Transverse colon (tissue), 4 donors: ENCODE measurements at regions not wholly inside any gene's neighbourhood (a gene's known extent, or its start where the extent isn't known, plus 50 kb on each side); places are given as distances from the start of the nearest gene placed in this dataset.

Experiments
- DNase-seq: peaks from one replicate; pipeline ENCODE4 v3.0.0-alpha.2; 2019
- H3K27ac ChIP-seq, 4 donors: fragments of 200-600 bp; sonication (generic); 2 replicates each; pipeline ENCODE4 v1.5.1; 2016 to 2018; ENCODE audit warnings: inconsistent platforms in 4 of 4
- H3K27me3 ChIP-seq: fragments of 200-600 bp; sonication (generic); 2 replicates; pipeline ENCODE4 v1.5.1; 2017; ENCODE audit warnings: inconsistent platforms
- H3K36me3 ChIP-seq, 4 donors: fragments of 200-600 bp; sonication (generic); 2 replicates each; pipeline ENCODE4 v1.5.1; 2017 to 2019; ENCODE audit warnings: inconsistent platforms in 4 of 4
- H3K4me1 ChIP-seq, 4 donors: fragments of 200-600 bp; sonication (generic); 2 replicates each; pipeline ENCODE4 v1.5.1; 2017 to 2020; ENCODE audit warnings: inconsistent platforms in 4 of 4
- H3K4me3 ChIP-seq, 4 donors: fragments of 200-600 bp; sonication (generic); 1 replicate in 1 of 4; 2 replicates in 3 of 4; pipeline versions ENCODE4 v1.5.1 to v1.6.1; 2017 to 2019; ENCODE audit warnings: inconsistent platforms in 4 of 4
- H3K9me3 ChIP-seq, 2 donors: fragments of 200-600 bp; sonication (generic); 2 replicates each; pipeline ENCODE4 v1.5.1; 2017 to 2019; ENCODE audit warnings: inconsistent platforms in 2 of 2
- EP300 ChIP-seq: sonication (generic); formaldehyde crosslinking; IDR thresholded peaks from one replicate; pipeline ENCODE4 v1.6.1; 2017; ENCODE audit warnings: antibody characterized with exemption, low read depth
- POLR2A ChIP-seq: fragments of 450-650 bp; IDR thresholded peaks from one replicate; pipeline ENCODE4 v1.6.1; 2016; ENCODE audit warnings: antibody characterized with exemption, mild to moderate bottlenecking, moderate library complexity
- POLR2AphosphoS5 ChIP-seq, 3 donors: sonication (generic); formaldehyde crosslinking; IDR thresholded peaks; one replicate each; pipeline ENCODE4 v1.6.1; 2016; ENCODE audit warnings: antibody characterized with exemption in 3 of 3
- WGBS, 2 donors: methylation state at CpG; one replicate each; pipeline ENCODE4 v1.1.5; 2018; ENCODE audit warnings: low coverage in 1 of 2; 5-methylcytosine and 5-hydroxymethylcytosine counted together
- in situ Hi-C, 4 donors: fragments of 200-750 bp; cut with MboI; loops; one replicate each; pipeline versions ENCODE4 v1.15.0 to v1.15.1; 2017; ENCODE audit warnings: low sequenced_read_pairs in 3 of 4, low pct_ligation_motif_present in 1 of 4, low pct_unique_long_range_greater_than_20kb in 1 of 4
- intact Hi-C: fragments of 100-400 bp; cut with DNase I; formaldehyde crosslinking; loops from one replicate; pipeline ENCODE4 v1.15.1; 2023; ENCODE audit warnings: low total_unique reads
- TF ChIP-seq, protein P1 (sequence below), 5 experiments: fragments of 200-600 bp in 3 of 5; fragments of 450-650 bp in 2 of 5; sonication (generic) in 3 of 5; IDR thresholded peaks; 1 replicate in 2 of 5; 2 replicates in 3 of 5; pipeline ENCODE4 v1.5.1; 2016 to 2017; ENCODE audit warnings: antibody characterized with exemption in 5 of 5, inconsistent platforms in 3 of 5, mild to moderate bottlenecking in 2 of 5, moderate library complexity in 1 of 5

DNA sequence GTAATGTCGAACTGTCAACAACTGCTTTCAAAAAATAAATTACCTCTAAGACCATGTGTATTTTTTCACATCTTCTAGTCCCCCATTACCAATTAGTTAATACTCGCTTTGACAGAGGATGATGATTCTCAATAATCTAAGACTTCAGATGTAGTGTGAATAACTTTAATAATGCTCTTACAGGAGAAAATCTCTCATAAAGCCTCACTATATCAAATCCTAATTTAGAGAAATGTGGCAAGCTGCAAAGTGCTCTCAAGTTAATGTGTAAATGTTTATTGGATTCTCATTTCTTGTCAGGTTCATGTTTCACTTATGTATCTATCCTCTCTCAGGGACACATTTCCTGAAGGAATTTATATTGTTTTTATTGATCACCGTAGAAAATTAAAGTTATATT, 223.9 kb downstream of the CDH7 start:
- WGBS, 2 donors, result 68 to 69% methylated on average over 3 of the region's 3 CpGs
- DNase-seq, result no peak
- Histone ChIP-seq H3K9me3 (no peaks in the 10 kb centered on the region), H3K36me3 (no peaks in the 10 kb centered on the region), H3K4me1 (no peaks in the 10 kb centered on the region), H3K27ac (no peak overlapping the region), H3K27me3 (no peaks in the 10 kb centered on the region), H3K4me3 (no peak overlapping the region)
- in situ Hi-C loops (no loop called here), intact Hi-C loops (no loop called here)
- TF ChIP-seq EP300 (no peak), POLR2A (no peak), POLR2AphosphoS5 (IDR thresholded peaks at IDR 0.05) (no peak)
- TF ChIP-seq, protein P1, sequence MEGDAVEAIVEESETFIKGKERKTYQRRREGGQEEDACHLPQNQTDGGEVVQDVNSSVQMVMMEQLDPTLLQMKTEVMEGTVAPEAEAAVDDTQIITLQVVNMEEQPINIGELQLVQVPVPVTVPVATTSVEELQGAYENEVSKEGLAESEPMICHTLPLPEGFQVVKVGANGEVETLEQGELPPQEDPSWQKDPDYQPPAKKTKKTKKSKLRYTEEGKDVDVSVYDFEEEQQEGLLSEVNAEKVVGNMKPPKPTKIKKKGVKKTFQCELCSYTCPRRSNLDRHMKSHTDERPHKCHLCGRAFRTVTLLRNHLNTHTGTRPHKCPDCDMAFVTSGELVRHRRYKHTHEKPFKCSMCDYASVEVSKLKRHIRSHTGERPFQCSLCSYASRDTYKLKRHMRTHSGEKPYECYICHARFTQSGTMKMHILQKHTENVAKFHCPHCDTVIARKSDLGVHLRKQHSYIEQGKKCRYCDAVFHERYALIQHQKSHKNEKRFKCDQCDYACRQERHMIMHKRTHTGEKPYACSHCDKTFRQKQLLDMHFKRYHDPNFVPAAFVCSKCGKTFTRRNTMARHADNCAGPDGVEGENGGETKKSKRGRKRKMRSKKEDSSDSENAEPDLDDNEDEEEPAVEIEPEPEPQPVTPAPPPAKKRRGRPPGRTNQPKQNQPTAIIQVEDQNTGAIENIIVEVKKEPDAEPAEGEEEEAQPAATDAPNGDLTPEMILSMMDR (IDR thresholded peaks at IDR 0.05), result no peak

DNA sequence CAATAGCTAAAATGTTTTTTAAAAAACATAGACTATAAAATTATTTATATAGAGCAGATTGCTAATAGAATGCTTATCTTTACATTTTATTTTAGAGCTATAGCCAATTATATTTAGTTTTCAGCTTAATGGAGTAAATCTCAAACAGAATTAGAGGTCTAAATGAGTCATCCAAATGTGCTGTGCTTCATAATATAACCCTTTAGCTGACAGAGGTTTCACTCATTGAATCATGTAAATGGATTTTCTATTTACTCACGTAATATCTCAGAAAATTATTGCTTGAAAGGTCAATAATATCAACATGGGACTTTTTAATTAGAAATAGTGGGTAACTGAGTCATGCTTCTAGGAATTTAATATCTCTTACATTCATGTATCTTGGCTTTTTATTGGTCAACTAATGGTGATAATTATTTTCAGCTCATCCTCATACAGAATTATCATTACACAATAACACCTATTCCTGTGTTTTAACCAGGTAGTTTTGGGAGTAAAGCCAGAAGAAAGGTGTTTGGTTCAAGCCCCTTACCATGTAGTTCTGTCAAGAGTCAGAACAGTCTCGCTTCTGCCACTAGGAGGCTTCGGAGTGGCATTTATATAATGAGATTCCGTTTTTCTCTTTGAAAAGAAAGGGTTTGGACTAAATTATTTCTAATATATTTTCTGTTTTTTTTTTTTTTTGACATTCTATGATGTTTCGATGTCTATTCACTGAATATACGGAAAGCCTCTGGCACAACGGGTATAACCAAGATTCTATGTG, 217.6 kb downstream of the CDH7 start:
- Histone ChIP-seq H3K4me3 (no peak overlapping the region), H3K27ac (no peak overlapping the region), H3K36me3 (no peaks in the 10 kb centered on the region), H3K27me3 (no peaks in the 10 kb centered on the region), H3K9me3 (no peaks in the 10 kb centered on the region), H3K4me1 (no peaks in the 10 kb centered on the region)
- DNase-seq, result no peak
- intact Hi-C loops, result no loop called here
- in situ Hi-C loops, result no loop called here
- 73 to 74% methylated on average over 7 of the region's 7 CpGs for WGBS, 2 donors
- TF ChIP-seq POLR2A (no peak), POLR2AphosphoS5 (IDR thresholded peaks at IDR 0.05) (no peak), EP300 (no peak)
- TF ChIP-seq, protein P1 (IDR thresholded peaks at IDR 0.05), result peak in 1 of 5 experiments; percentile 6

DNA sequence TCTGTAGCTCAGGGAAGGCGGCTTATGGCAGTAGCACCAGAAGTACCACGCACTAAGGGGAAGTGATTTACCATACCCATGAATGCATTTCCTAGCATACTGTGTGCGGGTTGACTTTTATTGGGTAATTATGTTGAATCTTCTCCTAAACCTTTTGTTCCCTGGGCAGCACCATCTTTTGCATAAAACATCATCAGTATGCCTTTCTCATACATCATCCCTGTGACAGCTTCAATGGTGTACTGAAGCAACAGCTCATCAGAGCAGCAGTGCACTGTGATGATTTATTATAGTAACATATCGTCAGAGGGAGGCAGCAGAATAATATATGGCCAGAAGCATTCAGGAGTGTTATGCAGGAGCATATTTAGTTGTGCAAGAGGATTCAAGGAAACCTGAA, 204.9 kb downstream of the CDH7 start:
- Histone ChIP-seq H3K27me3 (no peaks in the 10 kb centered on the region), H3K27ac (no peak overlapping the region), H3K9me3 (no peaks in the 10 kb centered on the region), H3K4me1 (no peaks in the 10 kb centered on the region), H3K4me3 (no peak overlapping the region), H3K36me3 (no peaks in the 10 kb centered on the region)
- TF ChIP-seq POLR2A (no peak), EP300 (no peak), POLR2AphosphoS5 (IDR thresholded peaks at IDR 0.05) (no peak)
- TF ChIP-seq, protein P1 (IDR thresholded peaks at IDR 0.05), result no peak
- WGBS, 2 donors, result 10 to 50% methylated on average over 2 to 4 of the region's 4 CpGs
- intact Hi-C loops (no loop called here), in situ Hi-C loops (no loop called here)
- no peak for DNase-seq

DNA sequence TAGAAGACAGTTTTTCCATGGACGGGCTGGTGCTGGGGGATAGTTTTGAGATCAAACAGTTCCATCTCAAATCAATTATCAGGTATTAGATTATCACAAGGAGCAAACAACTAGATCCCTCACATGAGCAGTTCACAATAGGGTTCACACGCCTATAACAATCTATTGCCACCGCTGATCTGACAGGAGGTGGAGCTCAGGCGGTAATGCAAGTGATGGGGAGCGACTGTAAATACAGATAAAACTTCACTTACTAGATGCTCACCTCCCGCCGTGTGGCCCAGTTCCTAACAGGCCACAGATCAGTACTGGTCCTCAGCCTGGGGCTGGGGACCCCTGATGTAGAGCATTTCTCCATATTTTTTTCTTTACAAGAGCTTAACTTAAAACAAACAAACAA, 203.6 kb downstream of the CDH7 start:
- intact Hi-C loops (no loop called here), in situ Hi-C loops (no loop called here)
- no peak overlapping the region for H3K27ac ChIP-seq
- 85 to 86% methylated on average over 1 to 7 of the region's 7 CpGs for WGBS, 2 donors
- H3K4me1 ChIP-seq, result no peaks in the 10 kb centered on the region
- no peak overlapping the region for H3K4me3 ChIP-seq
- TF ChIP-seq POLR2AphosphoS5 (IDR thresholded peaks at IDR 0.05) (no peak), EP300 (no peak), POLR2A (no peak)
- TF ChIP-seq, protein P1 (IDR thresholded peaks at IDR 0.05), result no peak
- no peaks in the 10 kb centered on the region for H3K36me3 ChIP-seq
- DNase-seq, result no peak
- H3K9me3 ChIP-seq, result no peaks in the 10 kb centered on the region
- no peaks in the 10 kb centered on the region for H3K27me3 ChIP-seq
